ENCODE measurements at regions not wholly inside any gene's neighbourhood (a gene's known extent, or its start where the extent isn't known, plus 50 kb on each side); places are given as distances from the start of the nearest gene placed in this dataset.
"Not testable (repeated sequence)": the region's sequence is repeated elsewhere in the genome, so short reads cannot be mapped to it uniquely, and the experiment has no call there.

GRCh38 chr18:46184296-46184695 is 80.1 kb downstream of the HAUS1 start:
- TF ChIP-seq CTCF (conservative IDR thresholded peaks at IDR 0.05; ENCODE audit: low read depth, low read length); EZH2 (IDR thresholded peaks at IDR 0.05; ENCODE audit: borderline replicate concordance, low read depth, low read length, poor library complexity, severe bottlenecking): not testable (repeated sequence)

Data from A673 (cell line).